DND-41 (cell line): ENCODE measurements at regions not wholly inside any gene's neighbourhood (a gene's known extent, or its start where the extent isn't known, plus 50 kb on each side); places are given as distances from the start of the nearest gene placed in this dataset.

Experiments
- EZH2 ChIP-seq: IDR thresholded peaks from 3 replicates; pipeline ENCODE4 v1.6.1; 2012; ENCODE audit warnings: borderline replicate concordance, low read depth, mild to moderate bottlenecking, moderate library complexity, low read length, inconsistent platforms; ENCODE audit not compliant: severe bottlenecking
- TF ChIP-seq, protein P1 (sequence below): IDR thresholded peaks from 2 replicates; pipeline ENCODE4 v1.5.1; 2012; ENCODE audit warnings: borderline replicate concordance, low read length, moderate library complexity, mild to moderate bottlenecking; ENCODE audit not compliant: poor library complexity, severe bottlenecking; ENCODE audit errors: extremely low read depth

DNA sequence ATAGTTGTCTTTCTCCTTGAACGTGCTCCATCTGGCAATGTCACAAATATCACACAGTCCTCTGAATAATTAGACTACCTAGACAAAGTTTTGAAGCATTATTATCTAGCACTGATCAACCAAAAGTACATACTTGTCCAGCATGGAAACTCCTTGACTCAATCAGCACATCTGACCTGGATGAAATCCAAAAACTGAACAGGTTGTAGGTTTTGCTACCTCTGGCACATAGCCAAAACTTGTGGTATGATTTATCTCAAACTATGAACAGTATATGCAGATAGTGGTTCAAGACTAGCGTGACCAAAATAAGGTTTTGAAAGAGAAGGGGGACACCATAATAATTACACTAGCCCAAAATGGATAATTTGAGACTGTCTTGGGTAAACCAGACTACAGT lies 158.1 kb downstream of the ARRDC3 start:
- TF ChIP-seq, protein P1, sequence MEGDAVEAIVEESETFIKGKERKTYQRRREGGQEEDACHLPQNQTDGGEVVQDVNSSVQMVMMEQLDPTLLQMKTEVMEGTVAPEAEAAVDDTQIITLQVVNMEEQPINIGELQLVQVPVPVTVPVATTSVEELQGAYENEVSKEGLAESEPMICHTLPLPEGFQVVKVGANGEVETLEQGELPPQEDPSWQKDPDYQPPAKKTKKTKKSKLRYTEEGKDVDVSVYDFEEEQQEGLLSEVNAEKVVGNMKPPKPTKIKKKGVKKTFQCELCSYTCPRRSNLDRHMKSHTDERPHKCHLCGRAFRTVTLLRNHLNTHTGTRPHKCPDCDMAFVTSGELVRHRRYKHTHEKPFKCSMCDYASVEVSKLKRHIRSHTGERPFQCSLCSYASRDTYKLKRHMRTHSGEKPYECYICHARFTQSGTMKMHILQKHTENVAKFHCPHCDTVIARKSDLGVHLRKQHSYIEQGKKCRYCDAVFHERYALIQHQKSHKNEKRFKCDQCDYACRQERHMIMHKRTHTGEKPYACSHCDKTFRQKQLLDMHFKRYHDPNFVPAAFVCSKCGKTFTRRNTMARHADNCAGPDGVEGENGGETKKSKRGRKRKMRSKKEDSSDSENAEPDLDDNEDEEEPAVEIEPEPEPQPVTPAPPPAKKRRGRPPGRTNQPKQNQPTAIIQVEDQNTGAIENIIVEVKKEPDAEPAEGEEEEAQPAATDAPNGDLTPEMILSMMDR = no peak
- no peak for TF ChIP-seq EZH2
